Right lung (tissue), 2 donors: ENCODE measurements at regions not wholly inside any gene's neighbourhood (a gene's known extent, or its start where the extent isn't known, plus 50 kb on each side); places are given as distances from the start of the nearest gene placed in this dataset.
"Not testable (repeated sequence)": the region's sequence is repeated elsewhere in the genome, so short reads cannot be mapped to it uniquely, and the experiment has no call there.

ENCODE experiments used
- DNase-seq, 2 donors: peaks; one replicate each; pipeline ENCODE4 v3.0.0-alpha.2; 2013

DNA sequence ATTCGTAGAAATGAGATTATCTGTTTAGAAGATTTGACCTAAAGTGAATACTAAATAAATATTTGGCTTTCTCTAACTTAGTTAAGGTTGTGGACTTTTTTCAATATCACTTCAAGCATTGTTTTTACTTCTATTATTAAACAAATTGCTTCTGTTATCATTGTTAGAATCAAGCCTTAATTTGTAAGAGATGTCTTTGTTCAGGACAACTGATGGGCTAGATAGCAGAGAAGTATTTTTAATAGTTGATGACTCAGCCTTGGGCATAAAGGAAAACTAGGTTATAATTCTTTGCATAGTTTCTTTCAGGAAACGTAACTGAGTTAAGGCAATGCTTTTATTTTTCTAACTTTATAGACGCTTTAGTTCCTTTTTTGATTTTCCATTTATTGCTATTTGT, 128.8 kb upstream of the SMIM30 start:
- DNase-seq: no peak

DNA sequence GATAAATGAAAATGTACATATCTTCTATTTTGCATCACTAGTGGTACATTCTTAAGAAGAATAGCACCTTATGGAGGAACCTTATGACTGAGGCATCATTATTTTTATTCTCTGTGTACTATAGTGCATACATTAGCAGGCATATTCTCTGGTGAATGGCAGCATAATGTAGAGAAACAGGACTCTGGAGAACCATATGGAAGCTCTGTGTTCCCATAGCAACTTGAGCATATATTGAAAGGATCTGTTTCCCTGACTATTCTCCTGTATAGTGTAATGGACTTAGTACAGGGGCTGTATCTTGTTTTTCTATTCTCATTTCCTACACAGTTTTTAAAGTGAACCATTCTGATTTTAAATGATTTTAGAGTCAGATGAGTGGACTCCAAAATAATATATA, 128.4 kb upstream of the SMIM30 start:
- DNase-seq: no peak

DNA sequence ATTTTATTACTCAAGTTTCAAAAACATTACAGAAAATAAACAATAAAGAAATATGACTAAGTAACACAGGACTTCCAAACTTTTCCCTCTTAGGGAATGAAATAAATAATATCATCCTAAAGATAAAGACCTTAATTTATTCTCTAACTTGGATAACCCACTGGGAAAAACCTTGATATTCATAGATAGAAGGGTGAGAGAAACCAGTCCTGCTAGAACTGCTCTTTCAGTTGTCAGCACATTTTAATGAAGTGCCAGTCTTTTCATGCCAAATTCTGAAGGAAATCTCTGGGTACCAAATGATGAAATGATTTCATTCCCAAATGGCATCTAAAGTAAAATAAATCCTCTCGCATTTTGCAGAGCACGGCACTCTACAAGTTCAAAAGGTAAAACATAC, 114.5 kb upstream of the SMIM30 start:
- DNase-seq: no peak

DNA sequence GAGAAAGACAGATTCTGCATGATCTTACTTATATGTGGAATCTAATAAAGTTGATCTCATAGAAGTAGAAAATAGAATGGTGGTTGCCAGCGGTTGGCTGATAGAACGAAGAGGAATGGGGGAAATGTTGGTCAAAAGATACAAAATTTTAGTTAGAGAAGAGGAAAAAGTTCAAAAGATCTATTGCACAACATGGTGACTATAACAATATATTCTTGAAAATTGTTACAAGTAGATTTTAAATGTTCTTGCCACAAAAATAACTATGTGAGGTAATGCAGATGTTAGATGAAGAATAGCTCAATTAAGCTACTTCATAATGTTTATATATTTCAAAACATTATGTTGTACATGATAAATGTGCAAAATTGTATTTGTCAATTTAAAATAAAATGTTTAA, 112.3 kb upstream of the SMIM30 start:
- no peak for DNase-seq

DNA sequence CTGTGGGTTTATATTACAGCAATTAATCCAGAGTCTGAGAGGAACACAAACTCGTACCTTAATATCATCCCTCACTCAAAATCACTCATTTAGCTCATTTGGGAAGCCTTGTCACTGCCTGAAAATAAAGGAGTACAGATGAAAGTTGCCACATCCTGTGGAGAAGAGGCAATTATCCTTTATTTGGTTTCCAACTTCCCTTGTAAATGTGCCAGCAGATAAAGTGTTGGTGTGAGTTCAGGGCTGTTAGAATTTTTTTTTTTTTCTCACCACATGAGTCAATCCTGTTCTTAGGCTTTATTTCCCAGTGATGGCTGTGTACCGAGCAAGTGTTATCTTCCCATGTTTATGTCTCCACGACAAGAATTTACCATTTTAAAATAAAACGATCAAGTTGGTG, 99.0 kb upstream of the SMIM30 start:
- DNase-seq: no peak

DNA sequence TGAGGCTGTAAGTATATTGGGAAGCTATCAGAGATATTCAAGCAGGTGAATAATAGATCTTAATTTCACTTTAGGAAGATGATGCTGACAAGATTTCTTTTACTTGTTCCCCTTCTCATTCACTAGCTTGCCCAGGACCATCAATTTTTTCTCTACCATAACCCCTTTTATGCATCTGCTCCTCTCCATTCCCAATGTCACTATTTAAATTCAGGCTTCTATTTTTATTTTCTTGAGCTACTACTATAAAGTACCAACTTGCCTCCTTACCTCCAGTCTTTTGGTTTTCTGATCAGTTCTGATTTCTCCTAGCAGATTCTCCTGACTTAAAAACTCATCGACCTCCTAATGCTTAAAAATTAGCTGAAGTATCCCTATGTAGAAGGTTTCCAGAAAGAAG, 97.7 kb upstream of the SMIM30 start:
- no peak for DNase-seq

DNA sequence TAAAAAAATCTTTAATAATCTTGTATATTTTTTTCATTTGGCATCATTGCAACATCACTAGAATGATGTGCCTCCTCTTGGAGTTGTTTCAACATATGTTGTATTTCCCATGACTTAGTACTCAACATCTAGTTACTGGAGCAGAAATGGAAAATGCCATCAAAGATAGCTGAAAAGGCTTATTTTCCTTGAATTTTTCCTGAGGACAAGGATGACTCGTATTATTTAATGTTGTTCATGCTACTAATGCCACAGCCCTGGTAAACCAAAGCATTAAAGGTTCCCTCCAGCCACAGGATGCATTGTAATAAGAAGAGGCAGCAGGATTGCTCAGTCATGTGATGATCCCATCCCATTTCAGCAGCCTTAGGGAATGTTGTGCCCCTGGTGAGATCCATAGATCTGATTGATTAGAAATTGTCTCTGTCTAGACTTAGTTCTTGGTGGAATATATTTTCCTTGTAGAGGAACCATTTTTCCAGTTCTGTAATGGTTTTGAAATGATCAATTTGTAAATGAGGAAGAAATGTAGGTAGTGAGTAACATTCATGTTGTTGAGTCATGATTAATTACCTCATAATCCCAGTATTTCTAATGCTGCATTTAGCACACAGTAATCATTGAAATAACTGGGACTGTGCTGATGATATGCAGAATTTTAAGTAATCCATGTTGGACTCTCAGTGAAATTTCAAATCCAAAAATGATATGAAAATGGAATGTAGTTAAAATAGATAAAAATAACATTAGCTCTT, 91.3 kb upstream of the SMIM30 start:
- no peak for DNase-seq

DNA sequence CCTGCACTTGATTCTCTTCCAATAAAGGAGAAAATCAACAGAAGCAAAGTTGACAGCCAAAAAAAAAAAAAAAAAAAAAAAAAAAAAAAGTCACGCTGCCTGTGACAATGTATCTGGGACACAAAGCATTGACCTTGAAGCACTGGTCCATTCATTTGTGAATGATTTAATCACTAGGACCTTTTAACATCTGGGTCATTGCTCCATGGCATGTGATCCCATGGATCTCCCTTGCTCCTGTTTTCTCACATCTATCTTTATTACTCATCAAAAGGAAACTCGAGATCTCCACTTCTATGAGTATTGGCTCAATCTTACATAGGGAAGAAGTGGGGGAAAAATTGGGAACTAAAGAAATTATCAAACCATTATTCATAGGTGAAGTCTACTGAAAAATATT, 89.6 kb upstream of the SMIM30 start:
- DNase-seq: no peak

DNA sequence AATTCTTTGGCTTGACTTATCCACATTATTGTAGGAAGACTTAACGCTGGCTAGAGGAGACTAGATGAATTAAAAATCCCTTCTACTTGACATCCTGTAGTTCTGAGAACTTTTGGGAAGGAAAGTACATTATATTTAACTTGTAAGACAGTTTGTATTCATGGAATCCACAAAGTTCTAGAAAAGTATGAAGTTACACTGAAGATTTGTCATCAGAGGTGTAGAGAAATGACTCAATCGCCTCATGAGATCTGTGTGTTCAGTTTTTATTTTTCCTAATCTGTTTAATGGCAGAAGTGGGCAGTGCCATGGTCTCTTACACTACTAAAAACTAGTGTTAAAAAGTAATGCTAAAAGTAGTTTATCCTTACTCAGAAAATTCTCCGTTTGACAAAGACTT, 89.1 kb upstream of the SMIM30 start:
- DNase-seq: no peak

DNA sequence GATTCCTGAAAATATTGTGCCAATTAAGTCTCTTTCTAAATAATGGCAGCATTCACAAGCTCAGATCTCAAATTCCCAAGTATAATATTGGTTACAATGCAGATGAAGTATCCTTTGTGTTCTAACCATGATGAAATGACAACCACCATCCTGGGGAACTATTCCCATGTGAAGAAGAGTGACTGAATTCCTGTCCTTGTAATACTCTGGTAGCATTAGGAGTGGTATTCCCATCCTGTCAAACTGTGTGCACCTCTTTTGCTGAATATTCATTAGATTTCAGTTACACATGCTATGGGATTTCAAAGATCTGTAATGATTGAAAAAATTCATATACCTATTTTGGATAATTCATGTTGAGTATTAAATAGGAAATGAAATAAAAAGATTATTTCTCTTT, 86.1 kb upstream of the SMIM30 start:
- no peak for DNase-seq

DNA sequence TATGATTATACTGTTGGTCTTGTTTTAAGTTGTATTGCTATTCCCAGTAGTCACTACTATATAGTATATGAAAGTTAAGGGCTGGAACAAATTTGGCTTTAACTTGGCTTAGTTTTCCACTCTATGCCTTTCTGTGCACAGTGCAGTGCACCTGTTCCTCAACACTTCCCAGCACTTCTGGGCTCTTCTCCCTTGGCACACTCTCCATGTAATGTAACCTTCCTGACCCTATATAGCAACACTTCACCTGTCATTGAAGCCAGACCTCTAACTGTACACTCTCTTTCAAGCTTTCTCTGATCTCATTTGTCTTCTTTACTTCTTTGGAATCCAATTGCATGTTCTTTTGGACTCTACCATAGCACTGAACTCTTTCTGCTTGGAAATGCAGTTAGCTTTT, 83.9 kb upstream of the SMIM30 start:
- no peak for DNase-seq

DNA sequence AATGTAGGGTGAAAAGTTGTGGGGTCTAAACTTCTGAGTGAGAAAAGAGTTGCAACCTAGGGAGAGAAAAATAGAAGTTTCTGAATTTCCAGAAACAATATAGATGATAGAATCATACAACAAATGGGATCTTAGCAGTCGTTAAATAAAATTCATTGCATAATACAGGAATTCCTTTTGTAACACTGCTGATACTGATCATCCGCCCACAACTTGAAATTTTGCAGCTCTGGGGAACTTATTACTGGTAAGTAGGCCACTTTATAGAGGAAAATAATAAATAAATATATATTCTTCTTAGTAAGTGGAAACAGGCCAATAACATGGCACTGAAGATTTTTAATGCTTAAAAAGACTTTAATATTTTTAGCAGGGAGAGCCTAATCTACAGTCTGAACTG, 81.9 kb upstream of the SMIM30 start:
- DNase-seq: no peak

DNA sequence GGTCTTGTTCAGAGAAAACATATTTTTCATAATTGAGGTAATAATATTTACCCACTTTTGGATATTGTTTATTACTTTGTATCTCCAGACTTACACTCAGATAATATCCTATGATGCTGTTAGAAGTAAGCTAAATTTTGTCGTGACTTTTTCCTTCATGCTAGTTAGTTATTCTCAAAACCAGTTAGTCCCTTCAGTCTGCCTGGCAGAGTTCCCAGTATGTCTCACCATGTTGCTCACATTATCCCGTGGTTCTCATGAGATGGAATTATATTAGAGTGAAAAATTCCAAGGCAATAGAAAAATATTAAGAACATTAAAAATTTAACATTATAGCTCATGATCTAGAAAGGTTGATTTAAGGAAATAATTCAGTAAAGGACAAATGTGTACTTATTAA, 81.5 kb upstream of the SMIM30 start:
- no peak for DNase-seq

DNA sequence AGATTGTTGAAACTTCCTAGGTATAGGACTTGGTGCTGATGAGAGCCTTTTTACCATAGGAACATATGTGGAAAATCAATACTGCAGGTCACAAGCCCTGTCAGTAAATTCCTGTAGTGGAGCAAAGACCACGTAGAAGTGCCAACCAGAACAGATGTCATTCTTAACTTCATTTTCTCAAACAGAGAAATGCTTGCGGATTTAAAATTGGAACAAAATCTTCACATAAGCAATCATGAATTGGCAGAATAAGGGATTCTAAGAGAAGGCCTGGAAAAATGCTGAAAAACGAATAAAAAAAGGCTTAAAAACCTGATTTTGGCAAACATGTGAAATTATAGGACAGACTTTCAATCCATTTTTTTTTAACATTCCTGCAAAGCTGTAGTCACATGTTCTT, 80.8 kb upstream of the SMIM30 start:
- no peak for DNase-seq

DNA sequence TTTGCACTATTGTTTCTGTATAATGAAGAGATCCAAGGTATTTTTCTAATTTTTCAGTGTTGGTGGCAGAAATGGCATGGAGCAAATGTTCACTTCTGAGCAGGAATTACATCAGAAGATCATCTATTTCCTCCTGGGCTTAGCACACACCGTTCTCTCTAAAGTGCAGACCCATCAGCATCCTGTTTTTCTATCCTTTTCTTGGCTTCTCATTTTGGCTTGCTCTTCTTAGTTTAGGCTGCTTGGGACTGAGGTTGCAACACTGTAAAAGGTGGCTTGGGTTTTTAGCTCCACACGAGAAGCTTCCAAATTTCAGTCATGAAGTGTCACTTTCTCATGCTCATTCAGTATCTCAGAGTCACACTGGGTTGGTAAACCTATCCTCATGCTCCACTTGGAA, 79.9 kb upstream of the SMIM30 start:
- DNase-seq: no peak

DNA sequence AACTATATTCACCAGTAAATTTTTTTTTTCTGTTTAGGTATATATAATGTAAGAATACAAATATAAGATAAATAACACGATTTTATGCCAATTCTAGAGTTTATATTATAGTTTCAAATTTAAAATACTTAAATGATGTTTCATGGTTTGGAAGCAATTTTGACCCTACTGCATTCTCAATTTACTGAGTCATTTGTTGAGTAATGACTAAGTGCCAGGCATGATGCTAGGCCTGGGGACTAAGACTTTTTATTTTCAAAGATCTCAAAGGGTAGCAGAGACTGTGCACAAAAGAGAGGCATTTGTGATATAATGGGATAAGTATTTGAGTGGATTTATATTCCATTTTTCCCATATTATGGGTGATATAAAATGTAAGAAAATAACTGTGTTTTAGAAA, 78.9 kb upstream of the SMIM30 start:
- no peak for DNase-seq

DNA sequence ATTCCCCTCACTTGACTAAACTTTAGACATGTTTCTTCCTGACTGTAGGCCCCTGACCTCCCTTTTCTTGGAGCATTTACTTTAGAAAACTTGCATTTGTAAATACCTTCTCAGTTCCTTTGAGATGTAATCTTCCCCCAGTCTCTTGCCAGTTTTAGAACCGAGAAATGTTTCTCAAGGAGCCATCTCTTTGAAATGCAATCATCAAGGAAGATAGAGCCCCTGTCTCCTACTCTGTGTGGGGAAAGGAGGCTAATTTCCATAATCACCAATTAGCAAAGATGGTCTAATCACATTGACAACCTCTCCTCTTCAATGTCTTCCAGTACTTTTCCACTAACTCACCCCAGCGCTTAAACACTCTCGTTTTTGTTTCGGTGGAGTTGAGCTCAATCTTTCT, 70.0 kb upstream of the SMIM30 start:
- DNase-seq: no peak

DNA sequence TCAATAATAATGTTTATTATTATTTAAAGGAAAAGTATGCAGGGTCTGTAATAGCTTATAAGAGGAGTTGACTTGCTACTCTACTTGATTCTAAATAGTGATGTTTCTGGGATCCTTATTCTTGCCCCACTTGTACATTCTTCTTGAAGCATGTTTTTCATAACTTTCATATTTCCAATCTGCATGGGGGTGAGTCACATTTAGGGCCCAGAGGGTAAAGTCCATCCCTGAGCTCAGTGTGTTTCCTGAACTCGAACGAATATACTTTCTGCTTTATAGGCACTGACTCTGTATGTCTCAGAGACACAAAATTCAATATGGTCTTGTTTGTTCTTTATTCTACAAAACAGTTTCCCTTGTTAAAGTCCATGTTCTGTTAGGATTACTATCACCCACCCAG, 61.0 kb upstream of the SMIM30 start:
- DNase-seq: no peak

DNA sequence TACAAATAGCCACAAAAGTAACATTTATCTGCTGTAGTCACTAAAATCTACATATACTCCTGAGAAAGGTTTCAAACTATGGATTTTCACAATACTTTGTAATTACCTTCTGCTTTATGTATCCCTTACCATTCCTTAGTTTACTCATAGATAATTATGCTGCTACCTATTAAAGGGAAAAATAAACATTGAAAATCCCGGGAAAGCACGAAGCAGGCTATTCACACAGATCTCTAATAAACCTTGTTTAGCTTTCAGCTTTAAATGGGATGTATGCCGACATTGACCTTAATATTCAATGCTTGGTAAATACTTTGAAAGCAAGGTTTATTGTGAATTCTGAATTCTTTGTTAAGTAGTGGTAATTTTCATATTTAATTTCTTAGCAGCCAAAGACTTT, 58.5 kb upstream of the SMIM30 start:
- DNase-seq: no peak

DNA sequence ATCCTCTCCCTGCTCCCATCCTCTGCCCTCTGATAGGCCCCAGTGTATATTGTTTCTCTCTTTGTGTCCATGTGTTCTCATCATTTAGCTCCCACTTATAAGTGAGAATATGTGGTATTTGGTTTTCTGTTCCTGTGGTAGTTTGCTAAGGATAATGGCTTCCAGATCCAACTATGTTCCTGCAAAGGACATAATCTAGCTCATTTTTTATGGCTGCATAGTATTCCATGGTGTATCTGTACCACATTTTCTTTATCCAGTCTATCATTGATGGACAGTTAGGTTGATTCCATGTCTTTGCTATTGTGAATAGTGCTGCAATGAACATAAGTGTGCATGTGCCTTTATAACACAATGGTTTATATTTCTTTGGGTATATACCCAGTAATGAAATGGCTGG, 57.8 kb upstream of the SMIM30 start:
- DNase-seq: not testable (repeated sequence)

DNA sequence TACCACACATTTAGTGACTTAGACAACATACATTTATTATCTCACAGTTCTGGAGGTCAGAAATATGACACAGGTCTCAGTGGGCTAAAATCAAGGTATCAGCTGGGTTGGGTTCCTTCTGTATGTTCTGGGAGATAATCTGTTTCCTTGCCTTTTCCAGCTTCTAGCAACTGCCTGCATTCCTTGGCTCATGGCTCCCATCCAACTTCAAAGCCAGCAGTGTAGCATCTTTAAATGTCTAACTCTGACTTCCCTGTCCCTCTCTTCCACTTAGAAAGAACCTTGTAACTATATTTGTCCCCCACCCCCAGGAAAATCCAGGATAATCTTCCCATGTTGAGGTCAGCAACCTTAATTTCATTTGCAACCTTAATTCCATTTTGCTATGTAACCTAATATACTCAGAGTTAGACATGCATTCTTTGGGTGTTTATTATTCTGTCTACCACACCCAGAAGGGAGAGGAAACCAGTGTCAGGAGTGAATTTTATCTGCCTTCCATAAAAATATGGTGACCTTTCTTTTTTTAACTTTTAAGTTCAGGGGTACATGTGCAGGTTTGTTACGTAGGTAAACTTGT, 57.3 kb upstream of the SMIM30 start:
- no peak for DNase-seq

DNA sequence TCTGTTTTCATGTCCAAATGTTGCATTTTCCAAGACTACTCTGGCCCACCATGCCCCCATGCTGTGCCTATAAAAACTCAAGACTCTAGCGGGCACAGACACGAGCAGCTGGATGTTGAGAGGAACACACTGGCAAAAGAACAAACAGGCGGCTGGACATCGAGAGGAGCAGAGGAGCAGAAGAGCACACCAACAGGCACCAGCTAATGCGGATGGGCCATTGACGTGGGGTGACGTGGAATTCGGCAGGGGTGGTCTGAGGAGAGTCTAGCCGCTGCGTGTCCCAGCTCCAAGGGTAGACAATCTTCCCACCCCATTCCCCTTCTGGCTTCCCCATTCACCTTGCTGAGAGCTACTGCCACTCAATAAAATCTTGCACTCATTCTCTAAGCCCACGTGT, 54.4 kb upstream of the SMIM30 start:
- no peak for DNase-seq

DNA sequence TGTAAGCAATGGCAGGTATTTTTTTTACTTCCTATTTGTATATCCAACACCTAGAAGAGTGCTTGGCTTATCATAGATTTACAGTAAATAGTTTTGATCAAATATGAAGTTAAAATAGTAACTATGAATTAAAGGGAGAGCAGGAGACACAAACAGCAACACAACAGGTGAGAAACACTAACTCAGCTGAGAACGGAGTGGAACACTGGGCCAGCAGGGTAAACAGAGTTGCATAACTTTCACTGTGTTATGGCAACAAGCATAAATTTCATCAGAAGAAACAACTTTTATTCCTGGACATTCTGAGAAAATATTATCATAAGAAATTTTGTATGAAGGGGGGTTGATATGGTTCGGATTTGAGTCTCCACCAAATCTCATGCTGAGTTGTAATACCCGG, 52.2 kb upstream of the SMIM30 start:
- no peak for DNase-seq
